ENCODE measurements at regions not wholly inside any gene's neighbourhood (a gene's known extent, or its start where the extent isn't known, plus 50 kb on each side); places are given as distances from the start of the nearest gene placed in this dataset.

DNA sequence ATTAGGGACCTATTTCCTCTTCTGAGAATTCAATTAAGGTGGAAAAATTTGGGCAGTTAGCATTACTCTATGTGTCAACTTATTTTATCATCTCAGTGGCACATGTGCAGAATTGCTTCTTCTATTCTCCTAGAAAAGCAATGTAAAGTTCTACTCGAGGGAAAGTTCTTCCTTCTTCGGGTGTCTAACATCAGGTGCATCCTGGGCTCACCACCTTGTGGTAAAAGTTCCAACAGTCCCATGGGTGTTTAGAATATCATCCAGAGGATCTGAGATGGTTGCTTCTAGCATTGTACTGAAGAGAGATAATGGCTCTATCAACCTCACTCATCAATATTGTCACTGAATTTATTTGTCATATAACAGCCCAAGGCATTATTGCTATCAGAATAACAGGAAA, 969.7 kb downstream of the PDHA2 start:
- no peak overlapping the region for H3K4me3 ChIP-seq (ENCODE audit: insufficient read depth, low read length)
- no peaks in the 10 kb centered on the region for H3K36me3 ChIP-seq (ENCODE audit: insufficient read depth, low read length)
- H3K9me3 ChIP-seq (ENCODE audit: low read depth, low read length), result no peaks in the 10 kb centered on the region
- no peak overlapping the region for H3K27ac ChIP-seq (ENCODE audit: low read depth, low read length)
- no peaks in the 10 kb centered on the region for H3K27me3 ChIP-seq (ENCODE audit: insufficient read depth, low read length)
- TF ChIP-seq, protein P1, sequence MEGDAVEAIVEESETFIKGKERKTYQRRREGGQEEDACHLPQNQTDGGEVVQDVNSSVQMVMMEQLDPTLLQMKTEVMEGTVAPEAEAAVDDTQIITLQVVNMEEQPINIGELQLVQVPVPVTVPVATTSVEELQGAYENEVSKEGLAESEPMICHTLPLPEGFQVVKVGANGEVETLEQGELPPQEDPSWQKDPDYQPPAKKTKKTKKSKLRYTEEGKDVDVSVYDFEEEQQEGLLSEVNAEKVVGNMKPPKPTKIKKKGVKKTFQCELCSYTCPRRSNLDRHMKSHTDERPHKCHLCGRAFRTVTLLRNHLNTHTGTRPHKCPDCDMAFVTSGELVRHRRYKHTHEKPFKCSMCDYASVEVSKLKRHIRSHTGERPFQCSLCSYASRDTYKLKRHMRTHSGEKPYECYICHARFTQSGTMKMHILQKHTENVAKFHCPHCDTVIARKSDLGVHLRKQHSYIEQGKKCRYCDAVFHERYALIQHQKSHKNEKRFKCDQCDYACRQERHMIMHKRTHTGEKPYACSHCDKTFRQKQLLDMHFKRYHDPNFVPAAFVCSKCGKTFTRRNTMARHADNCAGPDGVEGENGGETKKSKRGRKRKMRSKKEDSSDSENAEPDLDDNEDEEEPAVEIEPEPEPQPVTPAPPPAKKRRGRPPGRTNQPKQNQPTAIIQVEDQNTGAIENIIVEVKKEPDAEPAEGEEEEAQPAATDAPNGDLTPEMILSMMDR (IDR thresholded peaks at IDR 0.05; ENCODE audit: extremely low read depth, low read depth, low read length), result no peak
- DNase-seq (ENCODE audit: insufficient read length, low spot score, missing footprints), result no peak
- no peaks in the 10 kb centered on the region for H3K4me1 ChIP-seq (ENCODE audit: insufficient read depth, low read length)
- H3K79me2 ChIP-seq (ENCODE audit: insufficient read depth, low read length), result no peaks in the 10 kb centered on the region
- H3K4me2 ChIP-seq (ENCODE audit: insufficient read depth, low read length), result no peak overlapping the region
- no peak overlapping the region for H2AFZ ChIP-seq (ENCODE audit: low read length)
- H4K20me1 ChIP-seq (ENCODE audit: insufficient read depth, low read length), result no peaks in the 10 kb centered on the region

GRCh38 chr4:96827086-96827485, 987.2 kb downstream of the PDHA2 start:
- Histone ChIP-seq H3K4me2 (ENCODE audit: insufficient read depth, low read length) (no peak overlapping the region), H3K36me3 (ENCODE audit: insufficient read depth, low read length) (no peaks in the 10 kb centered on the region), H3K4me1 (ENCODE audit: insufficient read depth, low read length) (no peaks in the 10 kb centered on the region), H2AFZ (ENCODE audit: low read length) (no peak overlapping the region), H4K20me1 (ENCODE audit: insufficient read depth, low read length) (no peaks in the 10 kb centered on the region), H3K27me3 (ENCODE audit: insufficient read depth, low read length) (no peaks in the 10 kb centered on the region), H3K27ac (ENCODE audit: low read depth, low read length) (no peak overlapping the region), H3K4me3 (ENCODE audit: insufficient read depth, low read length) (no peak overlapping the region), H3K9me3 (ENCODE audit: low read depth, low read length) (no peaks in the 10 kb centered on the region), H3K79me2 (ENCODE audit: insufficient read depth, low read length) (no peaks in the 10 kb centered on the region)
- TF ChIP-seq, protein P1 (IDR thresholded peaks at IDR 0.05; ENCODE audit: extremely low read depth, low read depth, low read length), result no peak
- no peak for DNase-seq (ENCODE audit: insufficient read length, low spot score, missing footprints)

DNA sequence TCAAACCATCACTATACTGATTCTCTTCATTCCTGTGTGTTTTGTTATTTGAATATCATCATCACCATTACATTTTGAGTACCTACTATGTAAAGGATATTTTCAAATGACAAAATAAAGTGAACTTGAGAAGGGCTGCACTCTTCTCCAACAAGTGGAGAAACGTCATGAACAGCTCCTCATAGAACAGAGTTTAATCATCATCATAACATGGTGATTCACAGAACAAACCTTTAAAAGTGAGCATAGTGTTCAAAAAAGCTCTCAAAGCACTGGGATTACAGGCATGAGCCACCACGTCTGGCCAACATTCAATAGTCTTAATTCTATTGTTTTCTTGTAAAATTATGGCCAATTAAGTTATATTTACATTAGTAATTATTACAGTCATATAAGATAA, 993.9 kb downstream of the PDHA2 start:
- H2AFZ ChIP-seq (ENCODE audit: low read length), result no peak overlapping the region
- H3K9me3 ChIP-seq (ENCODE audit: low read depth, low read length), result no peaks in the 10 kb centered on the region
- H4K20me1 ChIP-seq (ENCODE audit: insufficient read depth, low read length), result no peaks in the 10 kb centered on the region
- H3K27me3 ChIP-seq (ENCODE audit: insufficient read depth, low read length), result no peaks in the 10 kb centered on the region
- no peak overlapping the region for H3K4me3 ChIP-seq (ENCODE audit: insufficient read depth, low read length)
- no peaks in the 10 kb centered on the region for H3K36me3 ChIP-seq (ENCODE audit: insufficient read depth, low read length)
- DNase-seq (ENCODE audit: insufficient read length, low spot score, missing footprints), result no peak
- no peak overlapping the region for H3K4me2 ChIP-seq (ENCODE audit: insufficient read depth, low read length)
- H3K79me2 ChIP-seq (ENCODE audit: insufficient read depth, low read length), result no peaks in the 10 kb centered on the region
- TF ChIP-seq, protein P1 (IDR thresholded peaks at IDR 0.05; ENCODE audit: extremely low read depth, low read depth, low read length), result no peak
- H3K4me1 ChIP-seq (ENCODE audit: insufficient read depth, low read length), result no peaks in the 10 kb centered on the region
- H3K27ac ChIP-seq (ENCODE audit: low read depth, low read length), result no peak overlapping the region

- H3K4me2 ChIP-seq (ENCODE audit: insufficient read depth, low read length), result no peak overlapping the region
- no peaks in the 10 kb centered on the region for H3K4me1 ChIP-seq (ENCODE audit: insufficient read depth, low read length)
- H2AFZ ChIP-seq (ENCODE audit: low read length), result no peak overlapping the region
- H4K20me1 ChIP-seq (ENCODE audit: insufficient read depth, low read length), result no peaks in the 10 kb centered on the region
- no peak overlapping the region for H3K4me3 ChIP-seq (ENCODE audit: insufficient read depth, low read length)
- TF ChIP-seq, protein P1 (IDR thresholded peaks at IDR 0.05; ENCODE audit: extremely low read depth, low read depth, low read length), result no peak
- H3K36me3 ChIP-seq (ENCODE audit: insufficient read depth, low read length), result no peaks in the 10 kb centered on the region
- no peaks in the 10 kb centered on the region for H3K27me3 ChIP-seq (ENCODE audit: insufficient read depth, low read length)
- H3K79me2 ChIP-seq (ENCODE audit: insufficient read depth, low read length), result no peaks in the 10 kb centered on the region
- no peak for DNase-seq (ENCODE audit: insufficient read length, low spot score, missing footprints)
- no peaks in the 10 kb centered on the region for H3K9me3 ChIP-seq (ENCODE audit: low read depth, low read length)
- H3K27ac ChIP-seq (ENCODE audit: low read depth, low read length), result no peak overlapping the region
Measured at GRCh38 chr4:96835991-96836390, 996.1 kb downstream of the PDHA2 start.
